SK-N-SH treated with all-trans-retinoic acid at 6 μM for 48 hours (cell line): ENCODE measurements at regions not wholly inside any gene's neighbourhood (a gene's known extent, or its start where the extent isn't known, plus 50 kb on each side); places are given as distances from the start of the nearest gene placed in this dataset.

Source experiments
- BACH2 ChIP-seq: fragments of 250-450 bp; sonication (Bioruptor Pico); IDR thresholded peaks from 2 replicates; pipeline ENCODE4 v1.9.0; 2021; ENCODE audit warnings: mild to moderate bottlenecking, borderline replicate concordance
- ZFP3 ChIP-seq: fragments of 250-450 bp; sonication (Bioruptor Pico); IDR thresholded peaks from 2 replicates; pipeline ENCODE4 v1.5.0; 2020; ENCODE audit warnings: mild to moderate bottlenecking, moderate library complexity
- TF ChIP-seq, protein P1 (sequence below): fragments of 250-450 bp; sonication (Bioruptor Pico); IDR thresholded peaks from 2 replicates; pipeline ENCODE4 v1.8.0; 2020; ENCODE audit warnings: mild to moderate bottlenecking, moderate library complexity, borderline replicate concordance

DNA sequence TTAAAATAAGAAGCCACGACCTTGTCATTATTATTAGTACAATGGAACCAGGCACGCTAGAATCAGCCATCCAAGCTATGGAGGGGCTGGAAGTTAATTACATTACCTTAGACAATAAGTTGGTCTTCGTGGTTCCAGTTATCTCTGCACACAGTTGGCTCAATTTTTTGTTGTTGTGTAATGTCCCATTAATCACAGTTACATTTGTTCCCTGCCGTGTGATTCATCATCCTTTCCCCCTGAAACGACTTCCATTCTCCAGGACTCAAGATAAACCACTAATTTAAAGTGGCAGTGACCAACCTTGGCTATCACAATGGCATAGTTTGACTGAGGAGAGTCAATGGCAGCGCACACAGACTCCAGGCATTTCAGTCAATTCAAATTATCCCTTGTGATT lies 905.0 kb downstream of the RAB28 start:
- TF ChIP-seq ZFP3: no peak
- no peak for TF ChIP-seq BACH2 (CRISPR knock-in tag)
- TF ChIP-seq, protein P1, sequence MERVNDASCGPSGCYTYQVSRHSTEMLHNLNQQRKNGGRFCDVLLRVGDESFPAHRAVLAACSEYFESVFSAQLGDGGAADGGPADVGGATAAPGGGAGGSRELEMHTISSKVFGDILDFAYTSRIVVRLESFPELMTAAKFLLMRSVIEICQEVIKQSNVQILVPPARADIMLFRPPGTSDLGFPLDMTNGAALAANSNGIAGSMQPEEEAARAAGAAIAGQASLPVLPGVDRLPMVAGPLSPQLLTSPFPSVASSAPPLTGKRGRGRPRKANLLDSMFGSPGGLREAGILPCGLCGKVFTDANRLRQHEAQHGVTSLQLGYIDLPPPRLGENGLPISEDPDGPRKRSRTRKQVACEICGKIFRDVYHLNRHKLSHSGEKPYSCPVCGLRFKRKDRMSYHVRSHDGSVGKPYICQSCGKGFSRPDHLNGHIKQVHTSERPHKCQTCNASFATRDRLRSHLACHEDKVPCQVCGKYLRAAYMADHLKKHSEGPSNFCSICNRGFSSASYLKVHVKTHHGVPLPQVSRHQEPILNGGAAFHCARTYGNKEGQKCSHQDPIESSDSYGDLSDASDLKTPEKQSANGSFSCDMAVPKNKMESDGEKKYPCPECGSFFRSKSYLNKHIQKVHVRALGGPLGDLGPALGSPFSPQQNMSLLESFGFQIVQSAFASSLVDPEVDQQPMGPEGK (CRISPR knock-in tag): no peak
